ENCODE measurements at regions not wholly inside any gene's neighbourhood (a gene's known extent, or its start where the extent isn't known, plus 50 kb on each side); places are given as distances from the start of the nearest gene placed in this dataset.

- TF ChIP-seq, protein P1, sequence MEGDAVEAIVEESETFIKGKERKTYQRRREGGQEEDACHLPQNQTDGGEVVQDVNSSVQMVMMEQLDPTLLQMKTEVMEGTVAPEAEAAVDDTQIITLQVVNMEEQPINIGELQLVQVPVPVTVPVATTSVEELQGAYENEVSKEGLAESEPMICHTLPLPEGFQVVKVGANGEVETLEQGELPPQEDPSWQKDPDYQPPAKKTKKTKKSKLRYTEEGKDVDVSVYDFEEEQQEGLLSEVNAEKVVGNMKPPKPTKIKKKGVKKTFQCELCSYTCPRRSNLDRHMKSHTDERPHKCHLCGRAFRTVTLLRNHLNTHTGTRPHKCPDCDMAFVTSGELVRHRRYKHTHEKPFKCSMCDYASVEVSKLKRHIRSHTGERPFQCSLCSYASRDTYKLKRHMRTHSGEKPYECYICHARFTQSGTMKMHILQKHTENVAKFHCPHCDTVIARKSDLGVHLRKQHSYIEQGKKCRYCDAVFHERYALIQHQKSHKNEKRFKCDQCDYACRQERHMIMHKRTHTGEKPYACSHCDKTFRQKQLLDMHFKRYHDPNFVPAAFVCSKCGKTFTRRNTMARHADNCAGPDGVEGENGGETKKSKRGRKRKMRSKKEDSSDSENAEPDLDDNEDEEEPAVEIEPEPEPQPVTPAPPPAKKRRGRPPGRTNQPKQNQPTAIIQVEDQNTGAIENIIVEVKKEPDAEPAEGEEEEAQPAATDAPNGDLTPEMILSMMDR (IDR thresholded peaks at IDR 0.05), result no peak
- TF ChIP-seq POLR2A (IDR thresholded peaks at IDR 0.05), result no peak
Observed at GRCh38 chr6:74420221-74420620, 724.2 kb downstream of the CD109 start.
